Sigmoid colon (tissue), 4 donors: ENCODE measurements at regions not wholly inside any gene's neighbourhood (a gene's known extent, or its start where the extent isn't known, plus 50 kb on each side); places are given as distances from the start of the nearest gene placed in this dataset.

Source experiments
- CTCF ChIP-seq, 4 experiments: fragments of 450-650 bp in 3 of 4; fragments of 200-600 bp in 1 of 4; IDR thresholded peaks; one replicate each; pipeline ENCODE4 v1.5.1; 2016 to 2019; ENCODE audit warnings: antibody characterized with exemption in 4 of 4, mild to moderate bottlenecking in 3 of 4, moderate library complexity in 2 of 4
- EP300 ChIP-seq, 4 donors: sonication (generic); formaldehyde crosslinking; IDR thresholded peaks; one replicate each; pipeline ENCODE4 v1.6.1; 2017; ENCODE audit warnings: antibody characterized with exemption in 4 of 4
- POLR2A ChIP-seq, 2 donors: fragments of 450-650 bp; IDR thresholded peaks; one replicate each; pipeline ENCODE4 v1.6.1; 2016; ENCODE audit warnings: antibody characterized with exemption in 2 of 2, mild to moderate bottlenecking in 2 of 2, moderate library complexity in 2 of 2
- POLR2AphosphoS5 ChIP-seq, 4 donors: sonication (generic); formaldehyde crosslinking; IDR thresholded peaks; one replicate each; pipeline ENCODE4 v1.6.1; 2017; ENCODE audit warnings: antibody characterized with exemption in 4 of 4

GRCh38 chr17:77893144-77894044 lies 65.1 kb upstream of the TNRC6C start:
- TF ChIP-seq POLR2A (IDR thresholded peaks at IDR 0.05): no peak
- no peak for TF ChIP-seq CTCF (IDR thresholded peaks at IDR 0.05)
- no peak for TF ChIP-seq EP300 (IDR thresholded peaks at IDR 0.05)
- TF ChIP-seq POLR2AphosphoS5 (IDR thresholded peaks at IDR 0.05): no peak
